HK-2 (cell line): ENCODE measurements at regions not wholly inside any gene's neighbourhood (a gene's known extent, or its start where the extent isn't known, plus 50 kb on each side); places are given as distances from the start of the nearest gene placed in this dataset.

Experiments used
- DNase-seq: peaks from one replicate; pipeline ENCODE4 v3.0.0-alpha.2; 2018; ENCODE audit not compliant: unreplicated experiment

DNA sequence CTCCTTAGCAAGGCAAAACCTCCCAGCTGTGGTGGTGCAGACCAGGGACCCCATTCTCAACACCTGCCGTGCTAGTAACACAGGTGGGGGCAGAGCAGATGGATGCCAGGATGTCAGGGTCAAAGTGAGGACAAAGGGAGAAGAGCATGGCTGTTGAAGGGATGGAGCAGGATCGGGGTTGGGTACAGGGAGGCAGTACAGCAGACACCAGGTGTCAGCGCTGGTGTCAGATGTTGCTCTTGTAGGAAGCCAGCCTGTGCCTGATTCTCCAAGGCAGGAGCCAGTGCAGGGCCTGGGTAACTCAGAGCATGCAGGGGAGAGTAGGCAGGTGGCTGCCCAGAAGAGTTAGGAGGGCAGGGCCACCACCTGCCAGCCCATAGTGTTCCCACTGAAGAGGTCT is 222.1 kb upstream of the SPRED2 start:
- no peak for DNase-seq

- DNase-seq: no peak
Measured at GRCh38 chr2:65652066-65652465, 219.7 kb upstream of the SPRED2 start.

DNA sequence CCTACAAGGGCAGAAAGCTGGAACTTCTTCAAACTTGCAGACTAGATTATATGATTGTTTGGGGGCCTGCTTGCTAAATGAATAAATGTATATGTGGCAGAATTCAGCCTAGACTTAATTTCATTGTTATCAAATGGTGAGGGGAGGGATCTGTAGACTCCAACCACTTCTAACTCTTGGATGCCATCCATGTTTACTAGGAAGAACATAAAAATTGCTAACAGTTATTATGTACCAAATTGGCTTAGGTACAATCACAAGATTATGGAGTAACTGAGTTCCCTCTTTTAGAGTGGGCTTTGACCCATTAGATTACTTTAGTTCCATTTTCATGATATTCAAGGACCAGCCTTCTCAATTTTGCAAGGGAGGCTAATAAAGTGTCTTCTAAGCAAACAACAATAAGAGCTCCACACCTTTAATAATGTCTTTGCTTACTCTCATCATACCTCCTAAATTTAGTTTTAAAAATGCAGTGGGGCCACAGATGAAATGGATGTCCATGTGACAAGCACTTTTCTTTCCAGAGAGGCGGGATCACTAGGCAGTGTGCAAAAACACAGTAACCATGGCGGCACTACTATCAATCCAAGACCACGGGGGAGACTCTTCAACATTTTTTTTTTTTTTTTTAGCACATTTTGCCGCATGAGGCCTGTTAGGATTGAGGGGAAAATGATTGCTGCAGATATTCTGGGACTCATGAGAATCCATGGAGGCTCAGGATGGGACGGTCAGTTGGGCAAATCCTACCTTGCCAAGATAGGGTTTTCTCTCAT is 217.6 kb upstream of the SPRED2 start:
- DNase-seq: no peak

DNA sequence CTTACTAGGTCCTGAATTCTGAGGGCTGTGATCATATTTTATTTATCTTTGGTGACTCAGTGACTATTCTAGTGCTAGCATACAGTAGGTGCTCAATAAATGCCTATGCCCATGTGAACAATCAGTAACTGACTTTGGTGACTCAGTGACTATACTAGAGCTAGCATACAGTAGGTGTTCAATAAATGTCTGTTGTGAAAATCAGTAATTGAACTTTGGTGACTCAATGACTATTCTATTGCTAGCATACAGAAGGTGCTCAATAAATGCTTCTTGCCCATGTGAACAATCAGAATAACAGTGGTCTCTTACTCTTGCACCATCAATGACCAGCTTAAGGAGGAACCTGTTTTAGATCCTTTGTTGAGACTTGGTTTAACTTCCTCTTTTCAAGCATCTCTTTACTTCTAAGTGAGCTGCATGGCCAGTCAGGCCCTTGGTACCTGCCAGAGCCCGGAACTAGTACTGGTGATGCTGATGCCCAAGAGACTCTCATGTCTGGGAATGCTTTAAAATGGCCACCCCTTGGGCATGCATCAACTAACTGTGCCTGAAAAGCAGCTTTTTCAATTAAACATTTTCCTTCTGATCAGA is 214.9 kb upstream of the SPRED2 start:
- DNase-seq: no peak

DNA sequence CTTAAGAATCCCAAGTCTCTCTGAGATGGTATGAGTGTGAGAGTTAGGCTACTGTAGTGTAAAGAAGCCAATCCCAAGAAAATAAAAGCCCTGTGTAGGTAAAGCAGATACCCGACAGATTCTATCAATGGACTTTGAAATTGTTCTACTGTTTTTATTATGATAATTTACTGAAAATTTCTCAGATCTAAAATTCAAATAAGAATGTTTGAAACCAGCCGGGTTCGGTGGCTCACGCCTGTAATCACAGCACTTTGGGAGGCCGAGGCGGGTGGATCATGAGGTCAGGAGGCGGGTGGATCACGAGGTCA is 208.3 kb upstream of the SPRED2 start:
- no peak for DNase-seq

- no peak for DNase-seq
Measured at GRCh38 chr2:65639156-65639864, 206.9 kb upstream of the SPRED2 start.

DNA sequence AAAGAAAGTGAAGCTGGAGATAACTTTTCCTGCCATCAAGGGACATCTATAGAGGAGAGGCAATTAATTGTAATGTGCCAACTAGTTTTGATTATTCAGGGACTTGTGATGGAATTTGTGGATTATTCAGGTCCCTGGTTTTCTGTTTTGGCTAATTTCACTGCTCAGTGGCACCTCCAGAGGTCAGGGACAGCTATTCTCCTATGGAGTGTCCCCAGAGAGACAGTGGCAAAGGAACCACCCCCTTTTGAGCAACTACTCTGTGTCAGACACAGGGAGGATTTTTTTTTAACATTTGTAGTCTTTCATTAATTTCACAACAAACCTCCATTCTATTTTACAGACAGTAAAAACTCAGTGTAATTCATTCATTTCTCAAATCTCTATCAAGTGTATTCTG is 206.0 kb upstream of the SPRED2 start:
- no peak for DNase-seq

DNA sequence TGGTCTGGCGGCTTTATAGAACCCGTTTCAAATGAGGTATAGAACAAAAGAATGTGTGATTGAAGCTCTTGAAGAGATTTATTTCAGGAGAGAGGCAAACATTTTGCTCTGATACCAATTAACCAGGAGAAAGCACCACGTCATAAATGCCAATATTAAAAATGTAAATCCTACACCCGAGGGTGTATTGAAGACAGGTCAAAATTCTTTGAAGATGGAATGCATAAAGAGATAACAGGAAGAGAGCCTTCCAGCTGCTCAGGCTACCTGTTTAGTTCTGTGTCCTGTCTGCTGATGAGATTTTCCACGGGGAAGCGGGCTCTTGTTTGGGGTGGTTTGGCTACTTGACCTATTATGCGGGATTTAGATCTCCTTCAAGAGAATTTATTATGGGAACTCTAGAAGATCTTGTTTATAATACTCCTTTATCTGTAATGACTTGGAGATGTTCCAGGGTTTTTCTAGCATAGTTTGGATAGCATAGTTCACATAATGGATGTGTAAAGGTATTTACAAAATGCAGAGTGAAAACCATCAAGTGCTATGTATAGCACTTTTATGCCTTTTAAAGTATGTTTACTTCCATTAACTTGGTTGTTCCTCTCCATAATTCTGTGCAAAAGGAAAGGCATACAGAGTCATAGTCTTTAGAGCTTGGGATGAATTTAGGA is 204.5 kb upstream of the SPRED2 start:
- DNase-seq: no peak

- DNase-seq: no peak
Measured at GRCh38 chr2:65636024-65636423, 203.6 kb upstream of the SPRED2 start.

- no peak for DNase-seq
Measured at GRCh38 chr2:65634304-65634703, 201.9 kb upstream of the SPRED2 start.

GRCh38 chr2:65630643-65631042 is 198.2 kb upstream of the SPRED2 start:
- DNase-seq: no peak

- no peak for DNase-seq
Measured at GRCh38 chr2:65628156-65628555, 195.8 kb upstream of the SPRED2 start.

DNA sequence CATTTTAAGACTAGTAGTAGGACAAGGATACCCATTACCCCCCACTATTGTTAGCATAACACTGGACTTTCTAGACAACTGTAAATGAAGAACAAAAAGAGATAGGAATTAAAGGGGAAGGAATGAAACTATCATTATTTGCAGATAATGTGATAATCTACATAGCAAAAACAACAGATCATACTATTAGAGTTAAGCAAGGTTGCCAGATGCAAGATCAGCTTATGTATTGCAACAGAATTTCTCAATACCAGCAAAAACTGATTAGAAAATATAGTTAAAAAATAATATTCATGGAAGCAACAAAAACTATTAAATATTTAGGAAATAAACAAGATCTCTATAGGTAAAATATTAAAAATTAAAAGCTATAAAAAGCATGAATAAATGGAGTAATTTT is 194.4 kb upstream of the SPRED2 start:
- DNase-seq: no peak

GRCh38 chr2:65625982-65626381 is 193.6 kb upstream of the SPRED2 start:
- DNase-seq: no peak

- no peak for DNase-seq
Measured at GRCh38 chr2:65622951-65623535, 190.6 kb upstream of the SPRED2 start.

DNA sequence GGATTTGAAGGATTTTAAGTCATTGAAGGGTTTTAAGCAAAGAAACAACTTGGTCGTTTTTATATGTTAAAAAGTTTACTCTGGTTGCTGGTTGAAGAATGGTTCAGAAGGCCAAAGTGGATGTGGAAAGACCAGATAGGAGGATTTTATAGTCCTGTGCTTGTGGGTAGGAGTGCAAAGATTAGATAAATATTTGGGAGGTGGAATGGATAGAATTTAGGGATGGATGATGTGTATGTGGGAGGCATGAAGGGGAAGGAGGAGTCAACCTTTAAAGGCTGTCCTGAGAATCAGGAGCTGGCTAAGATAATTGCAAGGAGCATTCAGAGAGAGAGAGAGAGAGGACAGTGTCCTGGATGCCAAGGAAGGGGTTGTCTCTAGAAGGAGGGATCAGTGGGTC is 190.1 kb upstream of the SPRED2 start:
- no peak for DNase-seq

GRCh38 chr2:65620524-65620923 is 188.1 kb upstream of the SPRED2 start:
- DNase-seq: no peak

DNA sequence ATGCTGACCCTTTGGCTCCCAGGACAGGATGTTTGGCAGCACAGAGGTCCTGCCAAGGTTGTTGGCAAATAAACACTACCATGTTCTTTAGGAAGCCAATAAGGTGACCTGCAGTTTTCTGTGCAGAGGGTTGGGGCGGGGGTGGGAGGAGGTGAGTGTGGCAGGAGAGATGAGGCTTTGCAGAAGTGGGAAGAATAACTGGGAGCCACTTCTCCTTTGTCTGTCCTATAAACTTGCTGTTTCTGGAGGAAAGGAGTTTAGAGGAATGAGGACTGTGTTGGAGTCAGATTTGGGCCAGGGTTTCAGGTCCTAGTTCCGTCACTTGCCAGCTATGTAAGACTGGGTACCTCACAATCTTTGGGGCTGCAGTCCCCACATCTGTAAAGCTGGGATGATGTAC is 187.6 kb upstream of the SPRED2 start:
- no peak for DNase-seq

DNA sequence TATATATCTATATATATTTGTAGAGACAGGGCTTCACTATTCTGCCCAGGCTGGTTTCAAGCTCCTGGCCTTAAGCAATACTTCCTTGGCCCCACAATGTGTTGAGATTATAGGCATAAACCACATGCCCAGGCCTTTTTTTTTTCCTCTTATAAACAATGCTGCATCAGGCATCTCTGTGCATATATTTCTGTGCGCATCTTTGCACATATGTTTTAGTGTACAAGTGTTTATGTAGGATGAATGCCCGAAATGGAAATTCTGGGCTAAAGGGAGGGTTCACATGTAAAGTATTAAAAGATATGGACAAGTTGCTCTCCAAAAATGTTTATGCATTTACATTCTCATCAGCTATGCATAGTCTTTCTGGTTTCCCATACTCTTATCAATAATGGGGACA is 183.2 kb upstream of the SPRED2 start:
- DNase-seq: no peak

DNA sequence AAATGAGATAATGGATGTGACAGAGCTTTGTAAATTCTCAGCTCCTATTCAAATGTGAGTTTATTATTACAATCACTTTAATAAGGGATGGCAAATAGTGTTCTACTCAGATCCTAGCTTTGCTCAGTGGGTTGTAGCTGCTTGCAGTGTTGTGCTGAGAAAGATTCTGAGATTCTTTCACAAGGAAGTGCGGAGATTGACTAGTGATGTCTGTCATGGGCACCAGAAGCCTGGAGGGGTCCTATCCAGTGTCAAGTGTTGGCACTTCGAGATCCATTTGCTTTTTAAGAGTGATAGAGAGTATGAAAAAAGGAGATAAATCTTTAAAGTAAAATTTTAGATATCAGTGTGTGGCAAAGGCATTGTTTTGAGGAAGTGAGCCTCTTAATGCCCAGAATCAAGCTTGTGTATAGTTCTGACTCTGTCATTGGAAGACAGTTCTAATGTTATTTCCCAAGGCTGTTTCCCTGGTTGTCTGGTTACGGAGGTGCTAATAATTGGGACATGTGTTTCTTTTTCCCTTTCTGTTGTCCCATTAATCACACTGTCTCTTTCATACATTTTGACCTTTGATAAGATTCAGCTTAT is 181.7 kb upstream of the SPRED2 start:
- DNase-seq: no peak

DNA sequence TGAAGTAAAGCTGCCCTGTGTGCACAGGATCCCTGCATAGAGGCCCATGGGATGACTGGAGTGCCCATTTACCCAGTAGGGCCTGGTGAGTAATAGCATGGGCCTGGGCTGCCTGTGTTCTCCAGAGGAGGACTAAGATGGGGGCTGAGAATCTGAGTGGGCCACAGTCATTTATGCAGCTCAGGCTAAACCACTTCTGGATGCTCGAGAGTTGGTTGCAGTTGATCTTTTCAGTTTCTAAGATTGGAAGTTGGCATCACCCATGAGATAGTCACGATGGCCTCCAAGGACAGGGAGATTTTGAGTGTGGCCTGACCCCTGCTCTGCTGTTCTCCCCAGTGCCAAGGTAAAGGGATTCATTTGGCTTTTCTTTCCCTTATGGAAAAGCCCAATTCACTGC is 179.1 kb upstream of the SPRED2 start:
- DNase-seq: no peak

DNA sequence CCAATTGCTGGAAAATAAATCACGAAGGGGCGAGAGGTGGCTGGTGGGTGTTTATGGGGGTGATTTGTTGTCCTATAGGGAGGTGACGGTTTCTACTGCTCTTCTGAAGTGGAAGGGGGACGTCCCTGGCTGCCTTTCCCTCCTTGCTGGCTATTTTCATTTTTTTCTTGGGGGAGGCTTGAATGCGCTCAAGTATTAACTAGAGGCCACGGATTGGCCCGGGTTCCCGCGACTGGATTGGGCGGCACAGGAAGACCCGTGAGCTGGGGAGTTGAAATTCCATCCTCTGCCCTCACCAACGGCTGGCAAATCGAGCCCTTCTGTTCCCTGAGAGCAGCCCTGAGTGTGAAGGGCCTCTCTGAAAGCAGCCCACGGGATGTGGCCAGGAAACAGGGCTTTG is 176.5 kb upstream of the SPRED2 start:
- no peak for DNase-seq
